Thyroid gland (tissue), 4 donors: ENCODE measurements at regions not wholly inside any gene's neighbourhood (a gene's known extent, or its start where the extent isn't known, plus 50 kb on each side); places are given as distances from the start of the nearest gene placed in this dataset.

Experiments used
- DNase-seq, 2 donors: peaks; one replicate each; pipeline ENCODE4 v3.0.0-alpha.2; 2019
- H3K27ac ChIP-seq, 3 donors: fragments of 200-600 bp; sonication (generic); 1 replicate in 2 of 3; 2 replicates in 1 of 3; pipeline ENCODE4 v1.5.1; 2016 to 2019; ENCODE audit warnings: mild to moderate bottlenecking in 1 of 3, moderate library complexity in 1 of 3
- H3K27me3 ChIP-seq: fragments of 200-600 bp; sonication (generic); one replicate; pipeline ENCODE4 v1.5.1; 2019
- H3K36me3 ChIP-seq, 2 donors: fragments of 200-600 bp; sonication (generic); one replicate each; pipeline ENCODE4 v1.5.1; 2016 to 2019
- H3K4me1 ChIP-seq, 2 donors: fragments of 200-600 bp; sonication (generic); one replicate each; pipeline ENCODE4 v1.5.1; 2017 to 2019
- H3K4me3 ChIP-seq, 3 donors: fragments of 200-600 bp; sonication (generic); replicated peaks in 1 of 3; 1 replicate in 2 of 3; 2 replicates in 1 of 3; pipeline ENCODE4 v1.5.1; 2016; ENCODE audit warnings: mild to moderate bottlenecking in 1 of 3
- H3K9me3 ChIP-seq: fragments of 200-600 bp; sonication (generic); one replicate; pipeline ENCODE4 v1.5.1; 2017
- POLR2A ChIP-seq, 2 donors: fragments of 450-650 bp; IDR thresholded peaks; one replicate each; pipeline ENCODE4 v1.6.1; 2017; ENCODE audit warnings: antibody characterized with exemption in 2 of 2, mild to moderate bottlenecking in 2 of 2, moderate library complexity in 1 of 2
- WGBS, 2 donors: methylation state at CpG; one replicate each; pipeline ENCODE4 v1.1.5; 2017; 5-methylcytosine and 5-hydroxymethylcytosine counted together
- intact Hi-C: fragments of 100-400 bp; cut with DNase I; formaldehyde crosslinking; loops from one replicate; pipeline ENCODE4 v1.15.1; 2023
- TF ChIP-seq, protein P1 (sequence below), 6 experiments: fragments of 200-600 bp in 3 of 6; fragments of 450-650 bp in 3 of 6; sonication (generic) in 3 of 6; IDR thresholded peaks; one replicate each; pipeline ENCODE4 v1.5.1; 2016 to 2019; ENCODE audit warnings: antibody characterized with exemption in 6 of 6, mild to moderate bottlenecking in 2 of 6, inconsistent platforms in 1 of 6, moderate library complexity in 1 of 6

DNA sequence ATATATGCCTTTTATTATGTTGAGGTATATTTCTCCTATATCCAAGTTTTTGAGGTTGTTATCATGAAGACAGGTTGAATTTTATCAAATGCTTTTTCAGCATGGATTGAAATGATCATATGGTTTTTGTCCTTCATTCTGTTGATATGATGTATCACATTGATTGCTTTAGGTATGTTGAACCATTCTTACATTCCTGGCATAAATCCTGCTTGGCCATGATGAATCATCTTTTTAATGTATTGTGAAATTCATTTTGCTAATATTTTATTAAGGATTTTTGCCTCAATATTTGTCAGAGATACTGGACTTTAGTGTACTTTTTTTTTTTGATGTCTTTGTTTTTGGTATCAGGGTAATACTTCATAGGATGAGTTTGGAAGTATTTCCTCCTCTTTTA lies 283.8 kb upstream of the C11orf87 start:
- H3K36me3 ChIP-seq = no peaks in the 10 kb centered on the region
- intact Hi-C loops = no loop called here
- TF ChIP-seq, protein P1, sequence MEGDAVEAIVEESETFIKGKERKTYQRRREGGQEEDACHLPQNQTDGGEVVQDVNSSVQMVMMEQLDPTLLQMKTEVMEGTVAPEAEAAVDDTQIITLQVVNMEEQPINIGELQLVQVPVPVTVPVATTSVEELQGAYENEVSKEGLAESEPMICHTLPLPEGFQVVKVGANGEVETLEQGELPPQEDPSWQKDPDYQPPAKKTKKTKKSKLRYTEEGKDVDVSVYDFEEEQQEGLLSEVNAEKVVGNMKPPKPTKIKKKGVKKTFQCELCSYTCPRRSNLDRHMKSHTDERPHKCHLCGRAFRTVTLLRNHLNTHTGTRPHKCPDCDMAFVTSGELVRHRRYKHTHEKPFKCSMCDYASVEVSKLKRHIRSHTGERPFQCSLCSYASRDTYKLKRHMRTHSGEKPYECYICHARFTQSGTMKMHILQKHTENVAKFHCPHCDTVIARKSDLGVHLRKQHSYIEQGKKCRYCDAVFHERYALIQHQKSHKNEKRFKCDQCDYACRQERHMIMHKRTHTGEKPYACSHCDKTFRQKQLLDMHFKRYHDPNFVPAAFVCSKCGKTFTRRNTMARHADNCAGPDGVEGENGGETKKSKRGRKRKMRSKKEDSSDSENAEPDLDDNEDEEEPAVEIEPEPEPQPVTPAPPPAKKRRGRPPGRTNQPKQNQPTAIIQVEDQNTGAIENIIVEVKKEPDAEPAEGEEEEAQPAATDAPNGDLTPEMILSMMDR (IDR thresholded peaks at IDR 0.05) = no peak
- TF ChIP-seq POLR2A (IDR thresholded peaks at IDR 0.05) = no peak
- no peaks in the 10 kb centered on the region for H3K27me3 ChIP-seq
- no peak for DNase-seq
- no peaks in the 10 kb centered on the region for H3K4me1 ChIP-seq
- H3K27ac ChIP-seq = no peak overlapping the region
- H3K9me3 ChIP-seq = no peaks in the 10 kb centered on the region
- no peak overlapping the region for H3K4me3 ChIP-seq

DNA sequence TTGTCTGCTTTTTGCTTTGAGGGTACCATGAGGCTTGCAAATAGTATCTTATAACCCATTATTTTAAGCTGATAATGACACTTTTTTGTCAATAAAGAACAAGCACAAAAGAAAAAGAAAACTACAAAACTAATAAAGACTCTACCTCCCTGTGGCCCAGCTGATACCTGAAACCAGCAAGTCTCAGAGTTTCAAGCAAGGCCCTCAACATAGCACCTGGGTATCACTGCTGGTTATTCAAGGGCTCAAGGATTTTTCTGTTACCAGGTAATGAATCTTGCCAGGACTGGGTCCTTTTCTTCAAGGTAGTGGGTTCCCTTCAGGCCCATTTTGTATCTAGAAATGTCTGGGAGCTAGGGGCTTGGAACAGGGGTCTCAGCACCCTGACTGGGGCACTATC lies 281.6 kb upstream of the C11orf87 start:
- H3K27me3 ChIP-seq = no peaks in the 10 kb centered on the region
- DNase-seq = no peak
- no peak overlapping the region for H3K27ac ChIP-seq
- no peak for TF ChIP-seq POLR2A (IDR thresholded peaks at IDR 0.05)
- TF ChIP-seq, protein P1 (IDR thresholded peaks at IDR 0.05) = no peak
- intact Hi-C loops = no loop called here
- no peaks in the 10 kb centered on the region for H3K4me1 ChIP-seq
- H3K4me3 ChIP-seq = no peak overlapping the region
- H3K9me3 ChIP-seq = no peaks in the 10 kb centered on the region
- no peaks in the 10 kb centered on the region for H3K36me3 ChIP-seq

DNA sequence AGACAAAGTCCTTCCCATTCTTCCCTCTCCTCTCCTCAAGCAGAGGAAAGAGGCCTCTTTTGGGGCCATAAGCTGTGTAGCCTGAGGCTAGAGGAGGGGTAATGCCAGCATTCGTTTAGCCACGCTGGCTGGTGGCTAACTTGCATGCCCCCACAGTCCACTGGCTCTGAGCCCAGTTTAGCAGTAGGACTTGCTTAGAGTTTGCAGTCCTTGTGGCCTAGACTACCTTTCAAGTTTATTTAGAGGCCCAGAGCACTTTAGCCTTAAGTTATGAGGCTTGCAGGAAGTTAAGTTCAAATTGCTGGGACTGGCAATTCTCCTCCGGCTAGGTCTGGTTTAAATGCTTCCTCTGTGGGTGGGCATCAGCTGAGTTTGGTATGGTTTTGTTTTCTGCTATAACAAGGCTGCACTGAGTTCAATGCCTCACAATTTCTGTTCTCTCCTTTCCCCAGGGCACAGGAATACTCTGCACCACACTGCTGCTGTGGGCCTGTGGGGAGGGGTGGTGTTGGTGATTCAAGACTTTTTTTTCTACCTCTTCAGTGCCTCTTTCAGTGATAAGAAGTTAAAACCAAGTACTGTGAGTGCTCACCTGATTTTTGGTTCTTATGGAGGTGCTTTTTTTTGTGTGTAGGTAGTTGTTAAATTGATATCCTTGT lies 281.0 kb upstream of the C11orf87 start:
- no peaks in the 10 kb centered on the region for H3K9me3 ChIP-seq
- H3K4me1 ChIP-seq = no peaks in the 10 kb centered on the region
- no peak for TF ChIP-seq POLR2A (IDR thresholded peaks at IDR 0.05)
- TF ChIP-seq, protein P1 (IDR thresholded peaks at IDR 0.05) = no peak
- H3K27ac ChIP-seq = no peak overlapping the region
- H3K27me3 ChIP-seq = no peaks in the 10 kb centered on the region
- no peak overlapping the region for H3K4me3 ChIP-seq
- no peaks in the 10 kb centered on the region for H3K36me3 ChIP-seq
- intact Hi-C loops = no loop called here
- DNase-seq = no peak
- 34 to 74% methylated on average over 3 of the region's 3 CpGs for WGBS, 2 donors

DNA sequence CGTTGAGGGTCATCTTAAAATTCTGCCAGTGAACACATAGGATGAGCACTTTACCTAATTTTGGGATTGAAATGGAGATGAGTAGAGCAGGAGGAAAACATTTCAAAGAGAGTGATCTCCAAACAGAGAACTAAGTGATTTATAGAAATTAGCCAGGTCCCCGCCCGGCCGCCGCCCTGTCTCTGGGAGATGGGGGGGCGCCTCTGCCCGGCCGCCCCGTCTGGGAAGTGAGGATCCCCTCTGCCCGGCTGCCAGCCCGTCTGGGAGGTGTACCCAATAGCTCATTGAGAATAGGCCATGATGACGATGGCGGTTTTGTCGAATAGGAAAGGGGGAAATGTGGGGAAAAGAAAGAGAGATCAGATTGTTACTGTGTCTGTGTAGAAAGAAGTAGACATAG lies 276.7 kb upstream of the C11orf87 start:
- H3K4me1 ChIP-seq = no peaks in the 10 kb centered on the region
- no peaks in the 10 kb centered on the region for H3K36me3 ChIP-seq
- intact Hi-C loops = no loop called here
- no peak overlapping the region for H3K4me3 ChIP-seq
- H3K27me3 ChIP-seq = no peaks in the 10 kb centered on the region
- H3K27ac ChIP-seq = no peak overlapping the region
- no peak for DNase-seq
- no peaks in the 10 kb centered on the region for H3K9me3 ChIP-seq
- TF ChIP-seq POLR2A (IDR thresholded peaks at IDR 0.05) = no peak
- WGBS, 2 donors = 93% methylated on average over 14 of the region's 14 CpGs

DNA sequence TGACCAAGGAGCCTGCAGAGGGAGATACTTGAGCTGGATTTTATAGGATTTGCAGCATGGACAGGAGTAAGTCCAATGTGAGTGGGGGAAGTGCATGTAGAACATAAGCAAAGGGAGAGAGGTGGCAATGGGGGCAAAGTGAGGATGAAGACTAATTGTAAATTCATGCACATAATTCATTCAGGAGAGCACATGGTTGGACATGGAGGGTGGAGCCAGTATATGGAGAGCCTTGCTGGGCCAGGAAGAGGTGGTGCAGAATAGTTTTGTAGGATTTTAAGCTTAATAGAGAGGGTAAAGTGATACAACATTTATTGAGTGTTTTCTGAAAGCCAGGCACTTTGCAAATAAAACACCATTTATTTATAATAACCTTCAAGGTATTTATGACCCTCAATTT lies 274.3 kb upstream of the C11orf87 start:
- no peaks in the 10 kb centered on the region for H3K27me3 ChIP-seq
- no peaks in the 10 kb centered on the region for H3K36me3 ChIP-seq
- H3K9me3 ChIP-seq = no peaks in the 10 kb centered on the region
- no peak overlapping the region for H3K27ac ChIP-seq
- intact Hi-C loops = no loop called here
- no peak for DNase-seq
- TF ChIP-seq POLR2A (IDR thresholded peaks at IDR 0.05) = no peak
- TF ChIP-seq, protein P1 (IDR thresholded peaks at IDR 0.05) = no peak
- no peaks in the 10 kb centered on the region for H3K4me1 ChIP-seq
- no peak overlapping the region for H3K4me3 ChIP-seq

DNA sequence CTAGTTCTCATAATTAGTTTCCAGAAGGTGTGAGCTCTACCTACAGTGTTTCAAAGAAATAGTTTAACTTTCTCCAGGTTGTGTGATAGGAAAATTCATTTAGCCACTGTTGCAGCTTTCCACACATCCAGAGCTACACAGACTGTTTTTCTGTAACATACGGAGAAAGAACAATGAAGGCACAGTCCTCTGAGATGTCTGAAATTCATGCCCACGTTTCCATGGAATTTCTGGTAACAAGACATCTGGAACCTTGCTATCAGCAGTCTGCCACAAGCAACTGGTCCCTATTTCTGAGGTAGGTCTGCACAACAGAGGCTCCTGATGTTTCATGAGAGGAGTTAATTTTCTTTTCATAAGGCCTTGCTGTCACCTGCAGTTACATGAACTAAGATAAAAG lies 273.3 kb upstream of the C11orf87 start:
- Histone ChIP-seq H3K27me3 (no peaks in the 10 kb centered on the region), H3K27ac (no peak overlapping the region), H3K4me1 (no peaks in the 10 kb centered on the region), H3K9me3 (no peaks in the 10 kb centered on the region), H3K36me3 (no peaks in the 10 kb centered on the region), H3K4me3 (no peak overlapping the region)
- intact Hi-C loops = no loop called here
- 61 to 63% methylated on average over 2 of the region's 2 CpGs for WGBS, 2 donors
- DNase-seq = no peak
- TF ChIP-seq, protein P1 (IDR thresholded peaks at IDR 0.05) = no peak
- TF ChIP-seq POLR2A (IDR thresholded peaks at IDR 0.05) = no peak
